Naive thymus-derived CD8-positive, alpha-beta T cell (primary cell): ENCODE measurements at regions not wholly inside any gene's neighbourhood (a gene's known extent, or its start where the extent isn't known, plus 50 kb on each side); places are given as distances from the start of the nearest gene placed in this dataset.
"Not testable (repeated sequence)": the region's sequence is repeated elsewhere in the genome, so short reads cannot be mapped to it uniquely, and the experiment has no call there.

Source experiments
- ATAC-seq, 2 donors: fragments of 150-1000 bp; cut with Tn5 transposase in 1 of 2; sonication (Bioruptor Pico), chemical (Tn5 transposase) in 1 of 2; 1 replicate in 1 of 2; 2 replicates in 1 of 2; pipeline ENCODE4 v1.10.0; 2021; ENCODE audit warnings: mild to moderate bottlenecking in 2 of 2, moderate library complexity in 2 of 2
- POLR2A ChIA-PET: fragments of 350-600 bp; sonication (Branson Sonifier 250); formaldehyde crosslinking; loops from one replicate; lab custom pipeline; 2021; ENCODE audit warnings: antibody characterized with exemption; lab: Charles Lee
- DNase-seq, 10 donors: peaks; one replicate each; pipeline versions ENCODE4 v3.0.0 to v3.0.0-alpha.2; 2020 to 2022
- H3K27ac Mint-ChIP-seq, 10 donors: one replicate each; pipeline ENCODE4 v1.8.0; 2020 to 2022; ENCODE audit warnings: mild to moderate bottlenecking in 10 of 10, mixed read lengths in 10 of 10, moderate library complexity in 4 of 10, inconsistent platforms in 1 of 10
- H3K27me3 Mint-ChIP-seq, 5 donors: one replicate each; pipeline ENCODE4 v1.8.0; 2021 to 2022; ENCODE audit warnings: mixed read lengths in 5 of 5
- H3K36me3 Mint-ChIP-seq, 3 donors: one replicate each; pipeline ENCODE4 v1.8.0; 2020 to 2022; ENCODE audit warnings: mixed read lengths in 3 of 3, mild to moderate bottlenecking in 2 of 3, inconsistent platforms in 1 of 3
- H3K4me1 Mint-ChIP-seq, 4 donors: one replicate each; pipeline ENCODE4 v1.8.0; 2021 to 2022; ENCODE audit warnings: mixed read lengths in 4 of 4
- H3K4me3 Mint-ChIP-seq, 10 donors: one replicate each; pipeline ENCODE4 v1.8.0; 2020 to 2022; ENCODE audit warnings: mild to moderate bottlenecking in 10 of 10, mixed read lengths in 10 of 10, moderate library complexity in 6 of 10, inconsistent platforms in 1 of 10
- H3K9me3 Mint-ChIP-seq, 9 donors: one replicate each; pipeline ENCODE4 v1.8.0; 2020 to 2022; ENCODE audit warnings: mixed read lengths in 9 of 9, mild to moderate bottlenecking in 3 of 9, inconsistent platforms in 1 of 9, moderate library complexity in 1 of 9

DNA sequence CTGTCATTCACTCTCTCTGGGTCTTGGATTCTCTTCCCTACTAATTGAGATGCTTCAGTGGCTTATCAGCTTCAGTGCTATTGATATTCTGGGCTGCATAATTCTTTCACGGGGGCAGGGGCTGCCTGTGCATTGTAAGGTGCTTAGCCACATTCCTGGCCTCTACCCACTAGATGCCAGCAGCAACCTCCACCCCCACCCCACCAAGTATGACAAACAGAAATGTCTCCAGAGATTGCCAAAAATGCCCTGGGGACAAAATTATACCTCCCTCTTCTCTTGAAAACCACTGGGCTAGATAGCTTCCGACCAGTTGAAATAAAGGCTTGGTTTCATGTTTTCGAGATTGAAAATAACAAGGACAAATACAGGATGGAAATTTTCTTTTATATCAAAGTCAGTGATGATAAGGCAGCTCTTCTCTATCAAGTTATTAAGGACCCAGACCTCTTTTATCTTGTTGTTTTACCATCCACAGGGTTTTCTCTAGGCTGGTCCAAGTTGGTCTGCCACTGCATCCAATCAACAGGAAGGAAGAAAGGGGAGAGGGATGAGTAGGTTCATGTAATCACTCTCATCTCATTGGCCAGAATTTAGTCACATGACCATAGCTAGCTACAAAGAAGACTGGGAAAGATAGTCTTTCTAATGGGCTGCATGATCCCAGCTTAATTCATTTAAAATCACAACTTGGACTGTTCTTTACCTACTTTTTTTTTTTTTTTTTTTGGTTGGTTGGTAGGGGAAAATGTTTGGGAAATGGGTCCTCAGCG lies 92.1 kb upstream of the RANBP3L start:
- ATAC-seq: no peak
- no peak overlapping the region for H3K4me3 Mint-ChIP-seq
- peaks cover 0 to 8% (median 3%) of the 10 kb centered on the region in 4 donors for H3K4me1 Mint-ChIP-seq
- H3K27me3 Mint-ChIP-seq: peaks cover 4 to 42% (median 20%) of the 10 kb centered on the region in 5 donors
- no peak overlapping the region for H3K27ac Mint-ChIP-seq
- POLR2A ChIA-PET: no interaction called here
- H3K36me3 Mint-ChIP-seq: no peaks in the 10 kb centered on the region
- no peak for DNase-seq
- no peaks in the 10 kb centered on the region for H3K9me3 Mint-ChIP-seq

DNA sequence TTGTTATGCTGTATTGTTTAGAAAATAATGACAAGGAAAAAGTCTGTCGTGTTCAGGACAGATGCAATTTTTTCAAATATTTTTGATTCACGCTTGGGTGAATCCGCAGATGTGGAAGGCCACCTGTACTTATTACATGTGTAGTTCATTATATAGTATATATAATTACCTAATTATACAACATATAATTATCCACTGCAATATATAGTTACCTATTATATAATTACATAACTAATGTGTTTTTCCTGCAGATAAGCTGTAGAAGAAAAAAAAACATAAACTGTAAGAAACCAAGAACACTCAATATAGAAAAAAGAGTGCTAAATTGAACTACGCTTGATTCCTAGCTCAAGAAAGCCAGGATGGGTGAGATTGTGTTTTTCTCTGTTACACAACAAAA lies 93.6 kb upstream of the RANBP3L start:
- peaks cover 4 to 29% (median 15%) of the 10 kb centered on the region in 5 donors for H3K27me3 Mint-ChIP-seq
- DNase-seq: no peak
- no peaks in the 10 kb centered on the region for H3K36me3 Mint-ChIP-seq
- peaks cover 0 to 8% (median 3%) of the 10 kb centered on the region in 4 donors for H3K4me1 Mint-ChIP-seq
- POLR2A ChIA-PET: no interaction called here
- H3K27ac Mint-ChIP-seq: no peak overlapping the region
- ATAC-seq: no peak
- no peaks in the 10 kb centered on the region for H3K9me3 Mint-ChIP-seq
- no peak overlapping the region for H3K4me3 Mint-ChIP-seq

DNA sequence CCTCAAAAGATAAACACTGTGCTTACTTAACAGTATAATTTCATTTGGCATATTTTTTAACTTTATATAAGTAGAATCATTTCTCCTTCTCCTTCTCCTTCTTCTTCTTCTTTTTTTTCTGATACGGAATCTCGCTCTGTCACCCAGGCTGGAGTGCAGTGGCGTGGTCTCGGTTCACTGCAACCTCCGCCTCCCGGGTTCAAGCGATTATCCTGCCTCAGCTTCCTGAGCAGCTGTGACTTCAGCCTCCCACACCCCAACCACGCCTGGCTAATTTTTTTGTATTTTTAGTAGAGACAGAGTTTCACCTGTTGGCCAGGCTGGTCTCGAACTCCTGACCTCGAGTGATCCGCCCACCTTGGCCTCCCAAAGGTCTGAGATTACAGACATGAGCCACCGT lies 94.2 kb upstream of the RANBP3L start:
- H3K4me1 Mint-ChIP-seq, H3K9me3 Mint-ChIP-seq, DNase-seq, ATAC-seq, H3K36me3 Mint-ChIP-seq, H3K27ac Mint-ChIP-seq, POLR2A ChIA-PET, H3K4me3 Mint-ChIP-seq: not testable (repeated sequence)
- H3K27me3 Mint-ChIP-seq: peaks cover 4 to 22% (median 8%) of the 10 kb centered on the region in 5 donors

DNA sequence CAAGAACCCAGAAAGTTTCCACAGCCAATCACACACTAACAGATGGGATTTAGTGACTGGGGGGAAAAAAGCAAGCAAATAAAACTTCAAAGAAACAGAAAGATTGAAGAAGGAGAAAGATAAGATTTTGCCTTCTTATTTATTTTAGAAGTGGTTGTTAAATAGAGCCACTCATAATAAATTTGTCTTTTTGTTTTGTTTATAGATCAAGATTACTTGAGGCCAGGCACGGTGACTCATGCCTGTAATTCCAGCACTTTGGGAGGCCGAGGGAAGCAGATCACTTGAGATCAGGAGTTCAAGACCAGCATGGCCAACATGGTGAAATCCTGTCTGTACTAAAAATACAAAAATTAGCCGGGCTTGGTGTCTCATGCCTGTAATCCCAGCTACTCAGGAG lies 94.9 kb upstream of the RANBP3L start:
- Mint-ChIP-seq H3K27me3 (peaks cover 4 to 17% (median 8%) of the 10 kb centered on the region in 5 donors), H3K9me3 (no peaks in the 10 kb centered on the region), H3K36me3 (no peaks in the 10 kb centered on the region), H3K27ac (no peak overlapping the region), H3K4me1 (peaks cover 0 to 8% (median 0%) of the 10 kb centered on the region in 4 donors), H3K4me3 (no peak overlapping the region)
- DNase-seq (no peak), ATAC-seq (no peak)
- POLR2A ChIA-PET: no interaction called here

DNA sequence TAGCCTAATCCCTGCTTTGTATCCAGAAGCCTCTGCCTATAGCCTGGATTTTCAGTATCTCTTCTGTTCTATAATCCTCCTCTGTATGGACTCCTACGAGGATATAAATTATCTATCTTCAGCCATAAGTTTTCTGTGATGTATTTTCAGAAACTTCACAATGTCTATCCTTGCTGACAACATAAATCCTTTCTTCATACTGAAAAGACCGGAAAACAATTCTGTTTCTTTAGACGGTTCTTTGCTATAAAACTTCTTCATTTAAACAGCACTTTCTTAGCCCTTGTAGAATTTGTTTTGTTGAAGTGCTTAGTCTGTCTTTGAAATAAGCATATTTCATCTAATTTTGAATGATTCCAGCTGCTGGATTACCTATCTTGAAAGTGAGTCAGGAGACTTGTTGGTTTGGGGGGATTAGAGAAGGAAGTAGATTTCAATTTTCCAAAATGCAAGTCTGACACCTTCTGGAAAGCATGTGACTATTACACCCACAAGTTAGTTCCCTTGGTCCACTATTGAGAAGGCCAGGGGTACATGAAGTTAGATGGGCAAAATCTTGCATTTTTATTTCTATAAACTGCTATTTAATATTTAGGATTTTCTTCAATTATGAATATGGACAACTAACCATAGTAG lies 96.3 kb upstream of the RANBP3L start:
- DNase-seq (no peak), ATAC-seq (no peak)
- no peak overlapping the region for H3K4me3 Mint-ChIP-seq
- H3K9me3 Mint-ChIP-seq: no peaks in the 10 kb centered on the region
- H3K36me3 Mint-ChIP-seq: no peaks in the 10 kb centered on the region
- POLR2A ChIA-PET: no interaction called here
- H3K4me1 Mint-ChIP-seq: peaks cover 0 to 9% (median 0%) of the 10 kb centered on the region in 4 donors
- H3K27ac Mint-ChIP-seq: no peak overlapping the region
- H3K27me3 Mint-ChIP-seq: peaks cover 4 to 16% (median 6%) of the 10 kb centered on the region in 5 donors

DNA sequence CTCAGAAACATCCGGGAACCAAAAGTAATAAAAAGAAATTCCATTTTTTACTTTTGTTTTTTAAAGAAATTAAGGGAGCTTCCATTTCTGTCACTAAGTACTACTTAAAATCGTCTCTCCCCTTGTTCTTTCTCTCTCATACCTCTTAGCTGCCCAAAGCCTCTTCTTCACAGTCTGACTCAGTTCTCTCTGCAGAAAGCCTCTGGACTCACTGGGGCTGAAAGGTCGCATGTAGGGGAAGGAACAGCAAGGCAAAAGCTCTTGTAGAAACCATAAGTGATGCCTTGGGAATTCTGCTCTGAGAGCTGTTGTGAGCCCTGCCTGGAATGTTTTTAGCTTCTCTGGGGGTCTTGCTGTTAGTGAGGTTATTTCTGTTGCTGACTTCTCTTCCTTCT lies 100.8 kb upstream of the RANBP3L start:
- H3K27me3 Mint-ChIP-seq: peaks cover 0 to 16% (median 9%) of the 10 kb centered on the region in 5 donors
- DNase-seq: no peak
- H3K9me3 Mint-ChIP-seq: no peaks in the 10 kb centered on the region
- POLR2A ChIA-PET: no interaction called here
- no peak for ATAC-seq
- no peak overlapping the region for H3K4me3 Mint-ChIP-seq
- no peak overlapping the region for H3K27ac Mint-ChIP-seq
- H3K36me3 Mint-ChIP-seq: no peaks in the 10 kb centered on the region
- H3K4me1 Mint-ChIP-seq: peaks cover 0 to 12% (median 0%) of the 10 kb centered on the region in 4 donors

DNA sequence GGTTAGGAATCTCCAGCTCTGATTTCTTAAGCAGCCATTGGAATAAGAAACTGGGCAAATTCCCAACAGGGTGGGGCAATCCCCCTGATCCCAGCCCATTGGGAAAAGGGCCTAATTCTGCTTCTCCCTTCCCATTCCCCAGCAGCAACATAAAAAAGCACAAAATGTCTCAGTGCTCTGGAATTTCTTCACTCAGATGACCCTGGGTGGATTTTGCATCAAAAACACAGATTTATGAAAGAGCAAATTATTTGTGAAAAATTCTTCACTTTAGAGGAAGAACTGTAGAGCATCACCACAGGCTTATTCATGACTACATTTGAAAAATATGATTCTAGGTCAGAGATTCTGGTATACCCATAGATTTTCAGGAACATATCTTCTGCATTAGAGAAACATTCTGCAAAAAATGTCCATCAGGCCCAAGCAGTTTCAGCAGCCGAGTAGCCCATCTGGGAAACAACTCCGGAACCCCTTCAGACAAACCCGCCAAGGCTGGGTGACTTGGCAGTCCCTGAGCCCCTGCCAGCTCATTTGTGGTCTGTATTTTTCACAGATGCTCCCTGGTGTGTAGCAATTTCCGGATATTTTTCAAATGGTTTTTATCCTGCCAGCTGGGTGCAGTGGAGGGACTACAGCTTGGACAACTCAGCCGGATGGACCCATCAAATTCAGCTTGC lies 102.1 kb upstream of the RANBP3L start:
- H3K27ac Mint-ChIP-seq: no peak overlapping the region
- peaks cover 0 to 1% (median 0%) of the 10 kb centered on the region in 9 donors for H3K9me3 Mint-ChIP-seq
- H3K36me3 Mint-ChIP-seq: no peaks in the 10 kb centered on the region
- H3K27me3 Mint-ChIP-seq: peaks cover 0 to 12% (median 9%) of the 10 kb centered on the region in 5 donors
- DNase-seq: no peak
- peaks cover 0 to 12% (median 0%) of the 10 kb centered on the region in 4 donors for H3K4me1 Mint-ChIP-seq
- H3K4me3 Mint-ChIP-seq: no peak overlapping the region
- no peak for ATAC-seq
- POLR2A ChIA-PET: no interaction called here

DNA sequence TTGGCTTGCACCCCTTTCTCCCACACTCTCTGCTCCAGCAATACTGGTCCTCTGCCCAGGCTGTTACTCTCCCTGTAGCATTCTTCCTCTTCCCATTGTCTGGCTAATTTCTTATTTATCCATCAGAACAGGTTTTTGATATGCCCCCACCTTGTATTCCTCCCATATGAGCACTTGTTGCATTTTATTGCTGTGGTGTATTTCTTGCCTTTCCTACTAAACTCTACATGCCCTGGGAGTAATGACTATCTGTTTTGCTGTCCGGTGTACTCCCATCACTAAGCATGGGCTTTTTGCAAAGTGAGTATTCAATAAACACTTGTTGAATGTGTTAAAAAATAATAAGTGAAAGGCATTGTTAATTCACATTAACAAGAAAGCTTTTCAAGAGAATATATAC lies 104.3 kb upstream of the RANBP3L start:
- H3K4me1 Mint-ChIP-seq: peaks cover 0 to 12% (median 0%) of the 10 kb centered on the region in 4 donors
- no peak overlapping the region for H3K27ac Mint-ChIP-seq
- ATAC-seq: no peak
- H3K9me3 Mint-ChIP-seq: peaks cover 0 to 7% (median 0%) of the 10 kb centered on the region in 9 donors
- H3K4me3 Mint-ChIP-seq: no peak overlapping the region
- POLR2A ChIA-PET: no interaction called here
- H3K27me3 Mint-ChIP-seq: peaks cover 0 to 14% (median 11%) of the 10 kb centered on the region in 5 donors
- no peaks in the 10 kb centered on the region for H3K36me3 Mint-ChIP-seq
- DNase-seq: no peak

DNA sequence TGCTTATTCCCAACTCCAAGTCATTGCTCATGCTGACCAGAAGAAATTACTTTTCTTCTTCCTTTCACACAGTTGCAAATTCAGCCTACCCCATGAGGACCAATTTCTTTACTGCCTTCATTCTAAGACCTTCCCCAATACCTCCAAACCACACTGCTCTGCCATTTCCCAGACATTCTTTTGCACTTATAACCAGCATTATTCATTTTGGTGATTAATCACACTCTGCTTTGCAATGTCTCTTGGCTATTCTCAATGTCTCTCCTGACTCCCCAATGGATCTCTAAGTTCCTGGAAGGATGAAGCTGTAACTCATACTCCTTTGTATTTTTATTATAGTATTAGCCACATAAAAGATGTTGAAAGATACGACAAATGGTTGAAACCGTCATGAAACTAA lies 105.7 kb upstream of the RANBP3L start:
- H3K4me1 Mint-ChIP-seq: peaks cover 0 to 12% (median 0%) of the 10 kb centered on the region in 4 donors
- H3K27ac Mint-ChIP-seq: no peak overlapping the region
- H3K4me3 Mint-ChIP-seq: no peak overlapping the region
- DNase-seq: no peak
- H3K36me3 Mint-ChIP-seq: no peaks in the 10 kb centered on the region
- no peak for ATAC-seq
- peaks cover 2 to 22% (median 17%) of the 10 kb centered on the region in 5 donors for H3K27me3 Mint-ChIP-seq
- H3K9me3 Mint-ChIP-seq: peaks cover 0 to 12% (median 0%) of the 10 kb centered on the region in 9 donors
- POLR2A ChIA-PET: no interaction called here

DNA sequence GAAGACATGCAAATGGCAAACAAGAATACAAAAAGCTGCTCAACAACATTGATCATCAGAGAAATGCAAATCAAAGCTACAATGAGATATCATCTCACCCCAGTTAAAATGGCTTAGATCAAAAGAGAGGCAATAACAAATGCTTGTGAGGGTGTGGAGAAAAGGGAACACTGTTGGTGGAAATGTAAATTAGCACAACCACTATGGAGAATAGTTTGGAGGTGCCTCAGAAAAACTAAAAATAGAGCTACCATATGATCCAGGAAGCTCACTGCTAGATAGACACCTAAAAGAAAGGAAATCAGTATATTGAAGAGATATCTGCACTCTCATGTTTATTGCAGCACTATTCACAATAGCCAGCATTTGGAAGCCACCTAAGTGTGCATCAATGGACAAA lies 108.0 kb upstream of the RANBP3L start:
- Mint-ChIP-seq H3K27me3 (peaks cover 0 to 22% (median 9%) of the 10 kb centered on the region in 5 donors), H3K9me3 (peaks cover 0 to 12% (median 5%) of the 10 kb centered on the region in 9 donors)
- ATAC-seq, H3K4me1 Mint-ChIP-seq, DNase-seq, H3K4me3 Mint-ChIP-seq, H3K36me3 Mint-ChIP-seq, POLR2A ChIA-PET, H3K27ac Mint-ChIP-seq: not testable (repeated sequence)

DNA sequence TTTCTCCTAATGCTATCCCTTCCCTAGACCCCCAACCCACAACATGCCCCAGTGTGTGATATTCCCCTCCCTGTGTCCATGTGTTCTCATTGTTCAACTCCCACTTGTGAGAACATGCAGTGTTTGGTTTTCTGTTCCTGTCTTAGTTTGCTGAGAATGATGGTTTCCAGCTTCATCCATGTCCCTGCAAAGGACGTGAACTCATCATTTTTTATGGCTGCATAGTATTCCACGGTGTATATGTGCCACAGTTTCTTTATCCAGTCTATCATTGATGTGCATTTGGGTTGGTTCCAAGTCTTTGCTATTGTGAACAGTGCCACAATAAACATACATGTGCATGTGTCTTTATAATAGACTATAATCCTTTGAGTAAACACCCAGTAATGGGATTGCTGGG lies 109.0 kb upstream of the RANBP3L start:
- ATAC-seq, H3K4me3 Mint-ChIP-seq, H3K4me1 Mint-ChIP-seq, H3K27ac Mint-ChIP-seq, H3K36me3 Mint-ChIP-seq, DNase-seq, POLR2A ChIA-PET: not testable (repeated sequence)
- Mint-ChIP-seq H3K27me3 (peaks cover 0 to 21% (median 9%) of the 10 kb centered on the region in 5 donors), H3K9me3 (peaks cover 0 to 12% (median 5%) of the 10 kb centered on the region in 9 donors)

DNA sequence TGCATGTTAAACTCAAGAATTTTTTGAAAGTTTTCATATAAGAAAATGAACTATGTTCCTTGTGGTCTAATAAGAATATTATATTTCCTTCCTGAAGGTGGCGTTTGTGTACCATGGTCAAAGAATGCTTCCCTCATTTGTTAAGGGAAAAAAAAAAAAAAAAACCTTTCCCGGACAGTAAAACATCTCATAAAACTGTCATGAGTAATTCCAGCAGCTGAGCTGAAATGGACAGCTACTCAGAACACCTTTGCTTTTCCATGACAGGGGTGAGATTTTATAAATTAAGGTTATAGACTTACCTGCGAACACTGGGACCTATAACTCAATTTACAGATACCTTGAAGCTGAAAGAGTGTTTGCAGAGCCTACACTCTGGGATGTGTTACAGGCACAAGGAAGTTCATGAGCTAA lies 113.2 kb upstream of the RANBP3L start:
- peaks cover 0 to 12% (median 5%) of the 10 kb centered on the region in 5 donors for H3K27me3 Mint-ChIP-seq
- H3K36me3 Mint-ChIP-seq: no peaks in the 10 kb centered on the region
- H3K27ac Mint-ChIP-seq: no peak overlapping the region
- POLR2A ChIA-PET: no interaction called here
- peaks cover 0 to 12% (median 4%) of the 10 kb centered on the region in 9 donors for H3K9me3 Mint-ChIP-seq
- H3K4me3 Mint-ChIP-seq: no peak overlapping the region
- DNase-seq: no peak
- peaks cover 0 to 4% (median 2%) of the 10 kb centered on the region in 4 donors for H3K4me1 Mint-ChIP-seq
- no peak for ATAC-seq

DNA sequence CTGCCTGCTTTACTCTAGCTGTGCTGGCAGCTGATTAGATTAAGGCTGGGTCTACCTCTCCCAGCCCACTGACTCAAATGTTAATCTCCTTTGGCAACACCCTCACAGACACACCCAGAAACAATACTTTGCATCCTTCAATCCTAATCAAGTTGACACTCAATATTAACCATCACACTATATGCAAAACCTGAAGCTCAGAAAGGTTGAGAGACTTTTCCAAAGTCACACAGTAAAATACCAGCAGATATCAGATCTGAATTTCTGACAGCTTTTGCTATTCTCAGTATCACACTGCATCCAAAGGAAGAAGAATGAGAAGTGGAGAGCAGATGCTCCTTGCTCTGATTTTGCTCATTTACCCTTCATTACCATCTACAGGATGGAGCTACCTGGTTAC lies 114.9 kb upstream of the RANBP3L start:
- POLR2A ChIA-PET: no interaction called here
- Mint-ChIP-seq H3K36me3 (no peaks in the 10 kb centered on the region), H3K27me3 (peaks cover 0 to 3% (median under 1%) of the 10 kb centered on the region in 5 donors), H3K4me3 (no peak overlapping the region), H3K9me3 (peaks cover 0 to 5% (median 0%) of the 10 kb centered on the region in 9 donors), H3K4me1 (peaks cover 0 to 4% (median 2%) of the 10 kb centered on the region in 4 donors), H3K27ac (no peak overlapping the region)
- DNase-seq (no peak), ATAC-seq (no peak)
